NCI-H2107 treated with DMSO at 0.1 percent for 48 hours (cell line): ENCODE measurements at regions not wholly inside any gene's neighbourhood (a gene's known extent, or its start where the extent isn't known, plus 50 kb on each side); places are given as distances from the start of the nearest gene placed in this dataset.

Source experiments
- DNase-seq: peaks from one replicate; lab custom pipeline; 2025; ENCODE audit not compliant: unreplicated experiment; lab: John Stamatoyannopoulos, UW

DNA sequence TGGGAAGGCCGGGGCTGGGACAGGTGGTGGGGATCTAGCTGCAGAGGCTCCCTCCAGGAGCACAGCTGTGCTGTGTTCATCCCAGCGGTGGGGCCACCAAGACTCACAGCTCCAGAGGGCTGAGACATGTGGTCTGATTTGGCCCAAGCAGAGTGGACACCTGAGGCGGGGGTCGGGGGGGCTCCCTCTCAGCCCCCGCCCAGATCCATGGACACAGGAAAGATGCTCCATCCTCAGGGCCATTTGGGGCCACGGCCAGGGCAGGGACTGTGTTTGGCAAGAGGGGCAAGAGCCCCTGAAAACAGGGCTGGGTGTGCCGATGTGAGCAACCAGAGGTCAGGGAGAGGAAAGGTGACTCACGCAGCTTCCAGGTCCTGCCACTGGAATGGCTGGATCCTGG lies 219.4 kb downstream of the BRD1 start:
- DNase-seq: no peak

DNA sequence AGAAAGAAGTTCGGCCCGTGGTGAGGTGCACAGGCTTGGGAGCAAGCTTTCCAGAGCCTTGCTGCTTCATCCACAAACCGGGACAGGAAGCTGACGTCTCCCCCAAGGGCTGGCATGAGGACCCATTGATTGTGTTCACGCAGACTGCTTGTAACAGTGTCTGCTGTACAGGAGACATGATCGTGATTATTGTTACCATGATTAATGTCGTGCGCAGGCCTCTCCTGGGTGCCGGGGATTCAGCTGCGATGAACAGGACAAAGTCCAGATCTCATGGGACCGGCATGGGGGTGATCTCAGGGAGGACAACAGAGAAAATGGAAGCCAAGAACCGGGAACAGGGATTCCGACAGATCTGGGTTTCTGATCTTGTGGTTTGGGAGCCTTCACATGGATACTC lies 219.9 kb downstream of the BRD1 start:
- DNase-seq: no peak

DNA sequence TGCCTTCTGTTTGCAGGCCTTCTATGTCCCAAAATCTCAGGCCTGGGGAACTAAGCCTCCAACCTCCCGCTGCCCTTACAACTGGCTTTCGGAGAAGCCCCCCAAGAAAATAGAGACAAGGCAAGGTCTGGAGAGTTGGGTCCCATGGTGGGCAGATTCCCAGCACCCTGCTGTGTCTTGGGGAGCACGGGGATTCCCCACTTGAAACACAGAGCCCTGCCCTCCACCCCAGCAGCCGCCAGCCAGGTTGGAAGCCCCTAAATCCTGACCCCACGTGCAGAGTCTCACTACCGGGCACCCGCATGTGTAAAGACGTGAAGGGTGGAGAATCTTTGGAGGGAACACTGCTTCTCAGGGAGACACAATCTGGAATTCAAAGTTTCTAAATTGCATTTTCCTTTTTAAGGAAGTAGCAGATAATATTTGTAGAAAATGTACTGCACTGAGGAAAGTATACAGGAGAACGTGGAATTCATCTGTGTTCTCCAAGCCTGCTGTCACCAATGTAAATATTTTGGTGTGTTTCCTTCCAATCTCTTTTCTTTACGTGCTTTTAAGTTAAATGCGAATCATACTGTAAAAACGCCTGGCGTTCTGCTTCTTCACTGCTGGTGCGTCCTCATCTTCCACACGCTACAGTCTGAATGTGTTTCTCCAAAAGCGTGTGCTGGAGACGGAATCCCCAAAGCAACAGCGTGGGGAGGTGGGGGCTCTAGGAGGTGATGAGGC lies 220.9 kb downstream of the BRD1 start:
- DNase-seq: no peak

DNA sequence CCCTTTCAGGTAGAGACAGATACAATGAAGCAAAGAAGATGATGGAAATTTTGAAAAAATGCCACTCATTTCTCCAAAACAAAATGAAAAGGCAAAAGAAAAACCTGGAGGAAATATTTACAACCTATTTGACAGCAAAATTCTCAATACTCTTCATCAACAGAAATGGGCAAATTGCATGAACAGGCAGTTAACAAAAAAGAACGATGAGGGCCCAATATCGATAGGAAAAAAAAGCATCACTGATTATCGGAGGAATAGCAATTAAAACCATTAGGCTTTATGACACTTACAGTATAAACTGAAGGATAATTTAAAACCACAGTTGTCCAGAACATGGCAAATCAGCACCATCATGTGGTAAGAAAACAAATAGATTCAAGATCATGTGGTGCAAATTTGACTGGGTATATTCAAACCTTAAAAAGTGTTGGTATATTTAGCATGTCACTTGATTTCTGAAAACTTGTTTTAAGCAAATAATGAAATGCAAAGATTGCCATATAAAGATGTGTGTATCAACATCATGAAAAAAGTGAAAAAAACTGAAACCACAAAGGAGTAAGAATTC lies 222.9 kb downstream of the BRD1 start:
- peak; percentile 1 for DNase-seq

GRCh38 chr22:49603016-49603415 lies 224.7 kb downstream of the BRD1 start:
- DNase-seq: no peak

DNA sequence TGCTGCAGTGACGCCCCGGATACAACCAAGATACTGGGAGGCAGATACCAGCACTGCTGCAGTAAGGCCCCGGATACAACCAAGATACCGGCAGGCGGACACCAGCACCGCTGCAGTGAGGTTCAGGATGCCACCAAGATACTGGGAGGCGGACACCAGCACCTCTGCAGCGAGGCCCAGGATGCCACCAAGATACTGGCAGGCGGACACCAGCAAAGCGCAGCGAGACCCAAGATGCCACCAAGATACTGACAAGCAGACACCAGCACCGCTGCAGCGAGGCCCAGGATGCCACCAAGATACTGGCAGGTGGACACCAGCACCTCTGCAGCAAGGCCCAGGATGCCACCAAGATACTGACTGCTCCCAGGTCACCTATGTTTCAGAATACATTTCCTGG lies 225.2 kb downstream of the BRD1 start:
- no peak for DNase-seq

- DNase-seq: no peak
Observed at GRCh38 chr22:49601614-49602321, 225.9 kb downstream of the BRD1 start.

DNA sequence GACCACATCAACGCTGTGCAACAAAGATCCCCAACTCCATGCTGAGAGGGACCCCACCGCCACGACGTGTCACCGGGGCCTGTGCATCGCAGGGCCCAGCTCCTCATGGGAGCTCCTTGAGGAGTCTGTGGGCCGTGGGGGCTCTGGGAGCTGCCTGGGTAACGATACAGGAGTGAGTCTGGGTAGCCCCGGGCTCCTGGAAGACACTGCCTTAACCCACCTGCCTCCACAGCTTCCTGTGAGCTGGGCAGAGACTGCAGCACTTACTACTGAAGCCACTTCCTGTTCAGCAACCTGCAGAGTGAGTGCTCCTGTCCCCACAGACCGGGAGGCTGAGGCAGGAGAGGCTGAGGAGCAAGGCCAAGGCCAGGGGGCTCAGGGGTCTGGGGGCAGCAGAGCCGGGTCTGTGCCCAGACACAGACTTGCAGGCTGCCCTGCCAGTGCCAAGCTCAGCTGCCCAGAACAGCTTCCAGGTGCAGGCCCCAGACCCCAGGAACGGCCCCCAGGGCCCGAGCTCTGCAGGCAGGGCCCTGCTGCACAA lies 226.7 kb downstream of the BRD1 start:
- DNase-seq: no peak

GRCh38 chr22:49600468-49600867 lies 227.2 kb downstream of the BRD1 start:
- no peak for DNase-seq

DNA sequence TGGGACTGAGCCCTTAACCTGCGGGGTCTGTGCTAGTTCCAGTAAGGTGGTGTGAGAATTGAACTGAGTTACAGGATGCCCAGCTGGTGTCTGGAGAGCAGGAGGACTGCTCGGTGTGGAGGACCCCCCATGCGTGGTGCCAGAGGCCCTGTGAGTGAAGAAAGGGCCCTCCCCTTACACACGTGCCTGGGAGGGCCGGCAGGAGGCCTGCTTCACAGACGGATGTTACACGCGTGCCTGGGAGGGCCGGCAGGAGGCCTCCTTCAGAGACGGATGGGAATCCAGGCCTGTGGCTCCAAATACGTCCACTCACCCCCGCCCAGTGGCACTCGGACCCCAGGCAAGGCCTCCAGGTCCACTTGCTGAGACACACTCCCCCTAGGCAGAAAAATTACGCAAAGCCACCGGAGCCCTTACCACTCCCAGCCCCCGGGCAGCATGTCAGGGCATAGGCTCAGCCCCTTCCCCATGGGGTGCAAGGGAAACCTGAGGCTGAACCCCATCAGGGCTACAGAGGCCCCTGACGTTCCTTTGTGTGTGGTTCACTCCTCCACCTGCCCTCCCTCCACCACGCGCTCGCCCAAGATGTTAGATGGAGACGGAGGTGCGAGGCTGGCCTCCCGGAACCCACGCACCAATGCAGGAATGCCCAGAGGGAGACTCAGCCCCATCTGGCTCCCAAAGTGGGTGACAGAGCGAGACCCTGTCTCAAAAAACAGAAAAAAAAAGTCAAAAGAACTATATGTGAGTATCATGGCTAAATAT lies 227.8 kb downstream of the BRD1 start:
- no peak for DNase-seq

GRCh38 chr22:49599039-49599438 lies 228.6 kb downstream of the BRD1 start:
- DNase-seq: no peak

- no peak for DNase-seq
Observed at GRCh38 chr22:49598338-49598737, 229.3 kb downstream of the BRD1 start.

GRCh38 chr22:49597428-49598039 lies 230.1 kb downstream of the BRD1 start:
- DNase-seq: no peak

GRCh38 chr22:49595465-49596078 lies 232.1 kb downstream of the BRD1 start:
- DNase-seq: no peak

GRCh38 chr22:49594078-49594477 lies 233.6 kb downstream of the BRD1 start:
- no peak for DNase-seq

GRCh38 chr22:49593509-49593908 lies 234.2 kb downstream of the BRD1 start:
- no peak for DNase-seq

GRCh38 chr22:49592780-49593501 lies 234.7 kb downstream of the BRD1 start:
- DNase-seq: no peak

DNA sequence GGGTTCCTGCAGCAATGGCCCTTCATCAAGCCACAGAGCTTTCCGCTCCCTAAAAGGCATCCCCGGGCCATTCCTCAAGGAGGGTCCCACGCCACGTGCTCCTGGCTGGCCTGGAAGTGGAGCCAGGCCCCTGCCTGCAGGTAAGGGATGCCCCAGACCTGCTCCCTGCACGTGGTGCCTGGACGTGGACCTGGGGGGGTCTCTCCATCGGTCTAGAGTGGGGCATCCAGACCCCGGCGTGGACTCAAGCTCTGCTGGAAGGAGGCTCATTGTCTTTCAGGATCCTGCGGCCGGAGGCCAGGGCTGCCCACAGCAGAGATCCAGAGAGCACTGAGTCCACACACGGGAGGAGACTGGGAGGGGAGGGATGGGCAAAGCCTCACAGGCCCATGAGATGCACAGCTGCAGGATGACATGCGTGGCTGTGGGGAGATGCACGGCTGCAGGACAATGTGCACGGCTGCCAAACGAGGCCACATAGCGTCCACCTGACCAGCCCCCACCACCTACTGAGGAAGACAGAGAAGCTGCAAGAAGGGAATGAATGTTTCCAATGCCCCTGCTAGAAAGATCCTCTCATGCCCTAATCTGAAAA lies 236.7 kb downstream of the BRD1 start:
- DNase-seq: no peak

- DNase-seq: no peak
Observed at GRCh38 chr22:49590381-49590780, 237.3 kb downstream of the BRD1 start.
